Ovary (tissue), 3 donors: ENCODE measurements at regions not wholly inside any gene's neighbourhood (a gene's known extent, or its start where the extent isn't known, plus 50 kb on each side); places are given as distances from the start of the nearest gene placed in this dataset.

Experiments used
- EP300 ChIP-seq: sonication (generic); formaldehyde crosslinking; IDR thresholded peaks from one replicate; pipeline ENCODE4 v1.6.1; 2017; ENCODE audit warnings: antibody characterized with exemption
- POLR2A ChIP-seq: fragments of 450-650 bp; IDR thresholded peaks from one replicate; pipeline ENCODE4 v1.6.1; 2017; ENCODE audit warnings: antibody characterized with exemption, mild to moderate bottlenecking, moderate library complexity
- TF ChIP-seq, protein P1 (sequence below), 3 donors: fragments of 450-650 bp in 2 of 3; fragments of 200-600 bp in 1 of 3; IDR thresholded peaks; one replicate each; pipeline versions ENCODE4 v1.5.1 to v1.8.0; 2016 to 2022; ENCODE audit warnings: antibody characterized with exemption in 3 of 3, mild to moderate bottlenecking in 1 of 3
- donor health status: DM: no; HTN: no; CAD: no.

GRCh38 chr16:7270823-7271222 lies 61.8 kb upstream of the RBFOX1 start:
- TF ChIP-seq EP300 (no peak), POLR2A (no peak)
- TF ChIP-seq, protein P1, sequence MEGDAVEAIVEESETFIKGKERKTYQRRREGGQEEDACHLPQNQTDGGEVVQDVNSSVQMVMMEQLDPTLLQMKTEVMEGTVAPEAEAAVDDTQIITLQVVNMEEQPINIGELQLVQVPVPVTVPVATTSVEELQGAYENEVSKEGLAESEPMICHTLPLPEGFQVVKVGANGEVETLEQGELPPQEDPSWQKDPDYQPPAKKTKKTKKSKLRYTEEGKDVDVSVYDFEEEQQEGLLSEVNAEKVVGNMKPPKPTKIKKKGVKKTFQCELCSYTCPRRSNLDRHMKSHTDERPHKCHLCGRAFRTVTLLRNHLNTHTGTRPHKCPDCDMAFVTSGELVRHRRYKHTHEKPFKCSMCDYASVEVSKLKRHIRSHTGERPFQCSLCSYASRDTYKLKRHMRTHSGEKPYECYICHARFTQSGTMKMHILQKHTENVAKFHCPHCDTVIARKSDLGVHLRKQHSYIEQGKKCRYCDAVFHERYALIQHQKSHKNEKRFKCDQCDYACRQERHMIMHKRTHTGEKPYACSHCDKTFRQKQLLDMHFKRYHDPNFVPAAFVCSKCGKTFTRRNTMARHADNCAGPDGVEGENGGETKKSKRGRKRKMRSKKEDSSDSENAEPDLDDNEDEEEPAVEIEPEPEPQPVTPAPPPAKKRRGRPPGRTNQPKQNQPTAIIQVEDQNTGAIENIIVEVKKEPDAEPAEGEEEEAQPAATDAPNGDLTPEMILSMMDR (IDR thresholded peaks at IDR 0.05), result no peak
